ENCODE measurements at regions not wholly inside any gene's neighbourhood (a gene's known extent, or its start where the extent isn't known, plus 50 kb on each side); places are given as distances from the start of the nearest gene placed in this dataset.

- no peak for DNase-seq (ENCODE audit: low spot score)
- H3K27me3 Mint-ChIP-seq (ENCODE audit: low read depth) = no peaks in the 10 kb centered on the region
- H3K27ac Mint-ChIP-seq (ENCODE audit: unreplicated experiment) = no peak overlapping the region
- no peaks in the 10 kb centered on the region for H3K4me1 Mint-ChIP-seq (ENCODE audit: low read depth)
- no peak for TF ChIP-seq CTCF (IDR thresholded peaks at IDR 0.05)
- H3K4me3 Mint-ChIP-seq (ENCODE audit: unreplicated experiment) = no peak overlapping the region
- peaks cover 4% of the 10 kb centered on the region for H3K9me3 Mint-ChIP-seq (ENCODE audit: low read depth)
- H3K36me3 Mint-ChIP-seq (ENCODE audit: low read depth) = peaks cover under 1% of the 10 kb centered on the region
Measured at GRCh38 chrX:42119076-42119475, 195.7 kb upstream of the CASK start.

- peaks cover 3% of the 10 kb centered on the region for H3K36me3 Mint-ChIP-seq (ENCODE audit: low read depth)
Measured at GRCh38 chrX:42117318-42117717, 194.0 kb upstream of the CASK start.

GRCh38 chrX:42109428-42109827 is 186.1 kb upstream of the CASK start:
- H3K27ac Mint-ChIP-seq (ENCODE audit: unreplicated experiment) = no peak overlapping the region
- H3K4me1 Mint-ChIP-seq (ENCODE audit: low read depth) = no peaks in the 10 kb centered on the region
- TF ChIP-seq CTCF (IDR thresholded peaks at IDR 0.05) = no peak
- peaks cover 3% of the 10 kb centered on the region for H3K36me3 Mint-ChIP-seq (ENCODE audit: low read depth)
- no peak overlapping the region for H3K4me3 Mint-ChIP-seq (ENCODE audit: unreplicated experiment)
- no peak for DNase-seq (ENCODE audit: low spot score)
- H3K27me3 Mint-ChIP-seq (ENCODE audit: low read depth) = no peaks in the 10 kb centered on the region
- peaks cover 16% of the 10 kb centered on the region for H3K9me3 Mint-ChIP-seq (ENCODE audit: low read depth)

More at GRCh38 chrX:42117318-42117717, 194.0 kb upstream of the CASK start:
- no peak overlapping the region for H3K27ac Mint-ChIP-seq (ENCODE audit: unreplicated experiment)
- no peak overlapping the region for H3K4me3 Mint-ChIP-seq (ENCODE audit: unreplicated experiment)
- H3K27me3 Mint-ChIP-seq (ENCODE audit: low read depth) = no peaks in the 10 kb centered on the region
- no peak for DNase-seq (ENCODE audit: low spot score)
- TF ChIP-seq CTCF (IDR thresholded peaks at IDR 0.05) = no peak
- H3K9me3 Mint-ChIP-seq (ENCODE audit: low read depth) = peaks cover 16% of the 10 kb centered on the region
- H3K4me1 Mint-ChIP-seq (ENCODE audit: low read depth) = no peaks in the 10 kb centered on the region

GRCh38 chrX:42107495-42108488 is 184.4 kb upstream of the CASK start:
- no peak for TF ChIP-seq CTCF (IDR thresholded peaks at IDR 0.05)
- peaks cover 15% of the 10 kb centered on the region for H3K9me3 Mint-ChIP-seq (ENCODE audit: low read depth)
- H3K4me3 Mint-ChIP-seq (ENCODE audit: unreplicated experiment) = no peak overlapping the region
- H3K27me3 Mint-ChIP-seq (ENCODE audit: low read depth) = no peaks in the 10 kb centered on the region
- DNase-seq (ENCODE audit: low spot score) = no peak
- peaks cover under 1% of the 10 kb centered on the region for H3K36me3 Mint-ChIP-seq (ENCODE audit: low read depth)
- H3K4me1 Mint-ChIP-seq (ENCODE audit: low read depth) = no peaks in the 10 kb centered on the region
- no peak overlapping the region for H3K27ac Mint-ChIP-seq (ENCODE audit: unreplicated experiment)

- no peak overlapping the region for H3K4me3 Mint-ChIP-seq (ENCODE audit: unreplicated experiment)
- H3K36me3 Mint-ChIP-seq (ENCODE audit: low read depth) = no peaks in the 10 kb centered on the region
- H3K27me3 Mint-ChIP-seq (ENCODE audit: low read depth) = no peaks in the 10 kb centered on the region
- no peak for TF ChIP-seq CTCF (IDR thresholded peaks at IDR 0.05)
- no peaks in the 10 kb centered on the region for H3K4me1 Mint-ChIP-seq (ENCODE audit: low read depth)
- DNase-seq (ENCODE audit: low spot score) = no peak
- no peak overlapping the region for H3K27ac Mint-ChIP-seq (ENCODE audit: unreplicated experiment)
- H3K9me3 Mint-ChIP-seq (ENCODE audit: low read depth) = peaks cover 10% of the 10 kb centered on the region
Measured at GRCh38 chrX:42106556-42106955, 183.2 kb upstream of the CASK start.
